Bone marrow (tissue), 2 donors: ENCODE measurements at regions not wholly inside any gene's neighbourhood (a gene's known extent, or its start where the extent isn't known, plus 50 kb on each side); places are given as distances from the start of the nearest gene placed in this dataset.
"Not testable (repeated sequence)": the region's sequence is repeated elsewhere in the genome, so short reads cannot be mapped to it uniquely, and the experiment has no call there.

ENCODE experiments used
- DNase-seq, 2 donors: peaks; one replicate each; lab custom pipeline; 2025; lab: John Stamatoyannopoulos, UW

- DNase-seq: no peak
Observed at GRCh38 chr5:96528826-96529474, 95.9 kb upstream of the PCSK1 start.

DNA sequence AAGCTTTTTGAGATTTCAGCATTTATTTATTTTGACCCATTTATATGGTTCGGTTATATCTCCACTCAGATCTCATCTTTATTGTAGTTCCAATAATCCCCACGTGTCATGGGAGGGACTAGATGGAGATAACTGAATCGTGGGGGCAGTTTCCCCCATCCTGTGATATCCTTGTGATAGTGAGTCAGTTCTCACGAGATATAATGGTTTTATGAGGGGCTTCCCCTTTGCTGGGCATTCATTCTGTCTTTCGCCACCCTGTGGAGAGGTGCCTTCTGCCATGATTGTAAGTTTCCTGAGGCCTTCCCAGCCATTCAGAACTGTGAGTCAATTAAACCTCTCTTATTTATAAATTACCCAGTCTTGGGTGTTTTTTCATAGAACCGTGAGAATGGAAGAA is 96.5 kb upstream of the PCSK1 start:
- DNase-seq: no peak

DNA sequence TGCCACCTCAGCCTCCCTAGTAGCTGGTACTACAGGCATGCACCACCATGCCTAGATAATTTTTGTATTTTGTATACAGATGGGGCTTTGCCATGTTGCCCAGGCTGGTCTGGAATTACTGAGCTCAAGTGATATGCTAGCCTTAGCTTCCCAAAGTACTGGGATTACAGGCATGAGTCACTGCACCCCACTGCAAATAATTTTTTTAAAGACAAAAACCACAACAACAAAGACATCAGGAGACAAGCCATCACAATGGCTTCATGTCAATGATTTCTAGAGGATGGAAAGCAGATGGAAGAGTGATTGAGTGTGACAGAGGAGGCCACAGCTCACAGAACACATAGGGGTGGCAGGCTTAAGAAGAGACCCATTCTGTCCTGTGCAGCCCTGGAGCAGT is 97.9 kb upstream of the PCSK1 start:
- DNase-seq: no peak

DNA sequence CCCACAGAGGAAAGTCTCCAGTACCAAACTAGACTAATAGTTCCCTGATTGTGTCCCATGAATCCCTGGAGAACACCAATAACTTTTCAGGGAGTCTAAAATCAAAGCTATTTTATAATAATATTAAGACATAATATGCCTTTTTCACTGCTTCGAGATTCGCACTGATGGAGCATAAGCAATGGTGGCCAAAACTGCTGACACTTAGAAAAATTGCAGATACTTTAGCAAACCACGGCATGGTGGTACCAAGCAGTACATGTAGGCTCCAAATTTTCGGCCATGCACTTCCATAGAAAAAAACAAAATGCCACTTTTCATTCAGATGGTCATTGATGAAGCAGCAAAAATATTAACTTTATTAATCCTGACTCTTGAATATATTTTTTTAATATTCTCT is 100.3 kb upstream of the PCSK1 start:
- no peak for DNase-seq

GRCh38 chr5:96537386-96537785 is 104.3 kb upstream of the PCSK1 start:
- peak in 1 of 2 donors; percentile 57 for DNase-seq

DNA sequence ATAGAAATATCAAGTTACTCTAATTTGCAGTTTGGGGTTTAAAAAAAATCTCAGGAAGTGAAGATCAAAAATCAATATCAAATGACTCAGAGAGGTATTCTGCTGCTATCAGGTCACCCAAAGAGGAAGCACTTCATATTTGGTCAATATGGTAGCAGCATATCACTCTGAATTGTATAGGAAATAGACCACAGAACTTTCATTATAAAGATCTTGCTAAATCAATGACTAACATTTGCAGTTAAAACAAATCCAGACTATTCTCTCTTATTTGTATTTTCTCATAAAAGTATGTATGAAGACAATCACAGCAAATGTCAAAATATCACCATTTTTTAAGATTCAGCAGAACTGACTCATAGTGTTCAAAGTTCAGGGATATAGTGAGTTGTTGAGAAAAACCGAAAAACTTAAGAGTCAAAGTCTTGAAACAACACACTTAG is 105.8 kb upstream of the PCSK1 start:
- DNase-seq: no peak

GRCh38 chr5:96546120-96546519 is 113.1 kb upstream of the PCSK1 start:
- no peak for DNase-seq

- no peak for DNase-seq
Observed at GRCh38 chr5:96547486-96547885, 114.4 kb upstream of the PCSK1 start.

GRCh38 chr5:96548905-96549304 is 113.3 kb upstream of the CAST start:
- DNase-seq: no peak

- not testable (repeated sequence) for DNase-seq
Observed at GRCh38 chr5:96560857-96561256, 101.3 kb upstream of the CAST start.

DNA sequence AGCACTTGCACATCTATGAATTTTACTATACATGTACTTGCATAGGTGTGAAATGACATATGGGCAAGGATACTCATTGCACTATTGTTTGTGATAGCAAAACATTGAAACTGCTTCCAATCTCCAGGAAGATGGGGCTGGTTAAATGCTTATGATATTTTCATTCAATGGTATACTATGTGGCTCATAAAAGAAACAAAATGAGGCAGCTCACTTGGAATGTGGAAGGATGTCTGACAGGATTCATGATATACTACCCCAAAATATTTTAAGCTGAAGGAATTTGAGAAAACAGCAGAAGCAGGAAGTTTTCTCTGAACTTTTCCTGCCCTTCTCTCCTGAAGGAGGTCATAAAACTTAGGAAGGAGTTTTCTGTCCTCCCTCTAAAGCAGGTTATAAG is 99.6 kb upstream of the CAST start:
- no peak for DNase-seq

DNA sequence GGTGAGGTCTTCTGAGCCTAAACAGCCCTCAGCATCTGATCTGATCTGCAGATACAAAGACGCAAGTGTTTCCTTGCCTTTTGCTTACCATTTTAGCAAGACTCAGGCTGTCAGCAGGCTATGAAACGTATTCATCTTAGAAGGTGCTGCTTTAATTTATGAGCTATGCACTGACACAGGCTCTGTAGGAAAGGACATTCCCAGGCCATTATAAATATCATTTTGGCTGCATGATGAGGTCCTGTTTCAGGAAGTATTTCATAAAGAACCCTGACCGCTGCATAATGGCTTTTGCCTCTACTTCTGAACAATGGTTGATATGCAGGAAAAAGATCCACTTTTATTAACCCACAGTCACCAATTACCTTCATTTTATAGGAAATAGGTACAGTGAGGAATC is 98.4 kb upstream of the CAST start:
- no peak for DNase-seq

DNA sequence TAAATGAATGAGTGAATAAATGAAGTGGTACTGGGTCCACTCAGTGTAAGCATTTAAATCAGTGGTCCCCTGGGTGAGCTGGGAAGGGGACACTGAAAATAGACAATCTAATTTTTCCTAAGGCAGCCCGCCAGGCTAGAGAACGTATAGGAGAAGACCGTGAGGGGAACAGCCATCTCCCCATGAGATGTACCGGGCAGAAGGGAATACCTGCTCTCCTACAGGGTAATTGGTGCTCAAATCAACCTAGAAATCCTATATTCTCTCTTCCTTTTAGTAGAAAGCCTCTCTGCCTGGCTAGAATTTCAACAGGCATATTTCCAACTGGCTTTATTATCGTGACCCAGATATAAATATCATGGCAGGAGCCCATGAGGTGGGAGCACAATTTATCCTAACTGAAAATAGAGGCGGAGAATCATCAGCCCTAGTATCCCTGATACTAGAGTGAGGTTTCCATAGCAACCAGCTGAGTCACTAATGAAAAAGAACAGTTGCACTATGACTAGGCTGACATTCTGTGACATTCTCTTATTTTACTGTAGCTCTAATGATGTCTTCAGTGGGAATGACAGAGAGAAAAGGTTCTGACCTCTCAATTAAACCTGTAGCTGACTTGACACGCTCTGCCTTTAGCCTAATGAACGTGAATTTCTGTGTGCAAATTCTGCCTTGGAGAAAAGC is 96.5 kb upstream of the CAST start:
- no peak for DNase-seq

DNA sequence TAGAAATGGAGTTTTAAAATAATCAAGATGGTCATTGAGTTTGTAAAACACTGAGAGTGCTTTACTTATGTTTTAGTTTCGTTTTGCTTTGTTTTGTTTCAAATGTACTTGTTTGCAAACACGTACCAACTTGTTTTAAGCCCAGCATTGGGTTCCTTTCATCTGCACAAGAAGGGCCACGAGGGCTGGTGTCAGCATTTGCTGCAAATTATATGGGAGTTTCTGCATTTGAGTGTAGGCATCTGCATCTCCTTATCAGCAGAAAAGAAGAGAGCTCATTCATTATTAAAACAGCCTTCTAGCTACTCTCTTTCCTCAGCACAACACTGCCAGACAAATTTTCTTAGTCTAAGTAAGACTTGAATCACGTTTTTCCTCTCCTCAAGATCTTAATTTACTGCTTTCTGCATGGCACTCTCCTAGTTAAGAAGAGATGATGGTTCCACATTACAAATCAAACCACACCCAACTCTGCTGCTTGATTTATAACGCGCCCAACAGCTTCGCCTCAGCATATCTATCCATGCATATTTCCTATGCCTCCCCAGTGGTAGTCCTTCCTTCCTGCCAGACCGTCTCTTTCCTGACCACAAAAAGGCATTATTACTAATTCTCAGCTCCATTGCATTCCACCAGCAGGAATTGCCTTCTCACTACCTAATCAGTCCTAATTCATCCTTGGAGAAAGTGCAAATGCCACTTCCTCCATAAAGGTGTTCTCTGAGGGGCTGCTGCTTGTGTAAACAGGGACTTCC is 95.2 kb upstream of the CAST start:
- DNase-seq: no peak

- DNase-seq: no peak
Observed at GRCh38 chr5:96569332-96569731, 92.8 kb upstream of the CAST start.

GRCh38 chr5:96569770-96570169 is 92.4 kb upstream of the CAST start:
- DNase-seq: no peak

DNA sequence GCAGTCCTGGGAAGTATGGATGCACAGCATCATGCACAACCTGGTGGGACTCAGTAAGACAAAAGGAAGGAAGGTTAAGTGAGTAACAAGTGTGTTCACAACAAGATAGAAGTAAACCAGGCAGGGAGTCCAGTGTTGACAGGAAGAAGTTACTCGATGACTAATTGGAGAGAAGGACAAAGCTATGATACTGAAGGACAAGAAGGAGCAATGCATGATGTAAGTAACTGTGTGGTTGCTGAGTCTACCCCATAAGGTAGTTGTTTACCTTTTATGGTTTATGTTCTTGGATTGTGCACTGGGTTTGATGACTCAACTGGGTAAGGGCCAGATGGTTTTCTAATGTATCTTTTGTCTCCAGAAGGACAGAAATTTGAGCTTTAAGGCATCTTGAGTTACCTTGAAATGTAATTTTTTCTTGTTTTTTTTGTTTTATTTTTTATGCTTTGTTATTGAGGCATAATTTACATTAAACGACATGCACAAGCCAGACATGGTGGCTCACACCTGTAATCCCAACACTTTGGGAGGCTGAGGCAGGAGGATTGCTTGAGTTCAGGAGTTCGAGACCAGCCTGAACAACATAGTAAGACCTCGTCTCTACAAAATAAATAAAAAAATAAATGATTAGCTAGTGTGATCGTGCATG is 89.2 kb upstream of the CAST start:
- no peak for DNase-seq

DNA sequence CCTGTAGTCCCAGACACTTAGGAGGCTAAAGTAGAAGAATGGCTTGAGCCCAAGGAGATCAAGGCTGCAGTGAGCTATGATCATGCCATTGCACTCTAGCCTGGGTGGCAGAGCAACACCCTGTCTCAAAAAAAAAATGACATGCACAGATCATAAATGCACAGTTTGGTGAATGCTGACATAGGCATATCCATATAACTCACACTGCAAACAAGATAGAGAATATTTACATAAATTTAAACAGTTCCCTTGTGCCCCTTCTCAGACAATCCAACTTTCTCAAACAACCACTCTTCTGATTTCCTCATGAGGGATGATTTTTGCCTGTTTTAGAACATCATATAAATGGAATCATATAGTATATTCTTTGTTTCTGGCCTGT is 88.7 kb upstream of the CAST start:
- DNase-seq: no peak

- no peak for DNase-seq
Observed at GRCh38 chr5:96576876-96577275, 85.3 kb upstream of the CAST start.

DNA sequence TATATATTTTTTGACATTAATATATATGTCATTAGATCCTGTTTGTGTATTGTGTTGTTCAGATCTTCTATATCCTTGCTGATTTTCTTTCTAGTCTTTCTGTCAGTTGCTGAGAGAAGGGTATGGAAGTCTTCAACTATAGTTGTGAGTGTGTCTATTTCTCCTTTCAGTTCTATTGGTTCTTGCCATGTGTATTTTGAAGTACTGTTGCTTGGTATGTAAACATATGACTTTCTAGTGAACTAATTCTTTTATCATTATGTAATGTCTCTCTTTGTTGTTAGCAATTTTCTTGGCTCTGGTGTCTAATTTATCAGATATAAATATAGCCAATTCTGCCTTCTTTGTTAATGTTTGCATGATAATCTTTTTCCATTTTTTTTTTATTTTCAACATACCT is 84.3 kb upstream of the CAST start:
- DNase-seq: no peak

- no peak for DNase-seq
Observed at GRCh38 chr5:96579711-96580110, 82.5 kb upstream of the CAST start.

DNA sequence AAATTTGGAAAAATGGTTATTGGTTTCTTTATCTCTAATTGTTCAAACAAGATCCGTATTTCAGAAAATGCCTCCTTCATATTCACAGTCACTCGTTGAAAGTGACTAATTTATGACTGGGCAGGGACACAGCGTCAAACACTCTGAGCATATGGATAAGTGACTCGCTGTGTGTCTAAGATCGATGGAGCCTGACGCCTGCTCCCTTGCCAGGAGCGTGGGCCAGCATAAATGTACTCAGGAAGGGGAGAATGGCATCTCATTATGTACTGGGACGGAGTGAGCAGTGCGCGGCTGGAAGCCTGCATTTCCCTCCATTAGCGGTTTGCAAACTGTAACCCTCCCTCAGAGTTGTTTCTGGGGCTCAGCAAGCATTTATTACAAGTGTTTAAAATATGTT is 79.8 kb upstream of the CAST start:
- DNase-seq: no peak

- DNase-seq: no peak
Observed at GRCh38 chr5:96584712-96585111, 77.5 kb upstream of the CAST start.
